Kidney tubule cell (primary cell): ENCODE measurements at regions not wholly inside any gene's neighbourhood (a gene's known extent, or its start where the extent isn't known, plus 50 kb on each side); places are given as distances from the start of the nearest gene placed in this dataset.

Source experiments
- DNase-seq: peaks from one replicate; pipeline ENCODE4 v3.0.0-alpha.2; 2018; ENCODE audit warnings: low spot score

GRCh38 chr1:98032958-98033357, 112.1 kb upstream of the DPYD start:
- DNase-seq, result peak; percentile 10

- DNase-seq, result no peak
These were observed 110.1 kb upstream of the DPYD start for GRCh38 chr1:98030976-98031375.

GRCh38 chr1:98030483-98030882, 109.6 kb upstream of the DPYD start:
- DNase-seq, result peak; percentile 64

- no peak for DNase-seq
These were observed 108.0 kb upstream of the DPYD start for GRCh38 chr1:98028800-98029199.

GRCh38 chr1:98027103-98027705, 106.4 kb upstream of the DPYD start:
- no peak for DNase-seq

GRCh38 chr1:98025858-98026257, 105.0 kb upstream of the DPYD start:
- peak; percentile 2 for DNase-seq

GRCh38 chr1:98021126-98021525, 100.3 kb upstream of the DPYD start:
- DNase-seq, result no peak

- no peak for DNase-seq
These were observed 98.9 kb upstream of the DPYD start for GRCh38 chr1:98019747-98020146.

GRCh38 chr1:98018074-98018473, 97.2 kb upstream of the DPYD start:
- no peak for DNase-seq

- no peak for DNase-seq
These were observed 96.3 kb upstream of the DPYD start for GRCh38 chr1:98017184-98017583.

GRCh38 chr1:98008373-98008772, 87.5 kb upstream of the DPYD start:
- DNase-seq, result no peak

GRCh38 chr1:98005326-98006010, 84.6 kb upstream of the DPYD start:
- peak; percentile 30 for DNase-seq

GRCh38 chr1:98003442-98003841, 82.6 kb upstream of the DPYD start:
- DNase-seq, result peak; percentile 22

GRCh38 chr1:98002288-98002687, 81.5 kb upstream of the DPYD start:
- DNase-seq, result no peak

GRCh38 chr1:98001764-98002163, 80.9 kb upstream of the DPYD start:
- DNase-seq, result no peak

GRCh38 chr1:97999320-97999719, 78.5 kb upstream of the DPYD start:
- peak; percentile 79 for DNase-seq

- no peak for DNase-seq
These were observed 76.0 kb upstream of the DPYD start for GRCh38 chr1:97996880-97997279.

GRCh38 chr1:97989094-97989680, 68.4 kb upstream of the DPYD start:
- DNase-seq, result no peak

- peak; percentile 35 for DNase-seq
These were observed 65.5 kb upstream of the DPYD start for GRCh38 chr1:97986041-97987005.

- DNase-seq, result no peak
These were observed 62.3 kb upstream of the DPYD start for GRCh38 chr1:97983126-97983525.

- DNase-seq, result no peak
These were observed 59.7 kb upstream of the DPYD start for GRCh38 chr1:97980530-97980929.

- DNase-seq, result no peak
These were observed 56.0 kb upstream of the DPYD start for GRCh38 chr1:97976801-97977200.
